Loucy (cell line): ENCODE measurements at regions not wholly inside any gene's neighbourhood (a gene's known extent, or its start where the extent isn't known, plus 50 kb on each side); places are given as distances from the start of the nearest gene placed in this dataset.

Experiments
- H2AFZ ChIP-seq: fragments of 200-600 bp; sonication (generic); 2 replicates; pipeline ENCODE4 v1.6.0; 2016; ENCODE audit warnings: antibody characterized with exemption, mild to moderate bottlenecking, low read length, moderate library complexity
- H3F3A ChIP-seq: fragments of 200-600 bp; 2 replicates; pipeline ENCODE4 v1.6.0; 2016; ENCODE audit warnings: antibody characterized with exemption, low read depth, mild to moderate bottlenecking
- H3K27me3 ChIP-seq: fragments of 200-600 bp; sonication (generic); 2 replicates; pipeline ENCODE4 v1.6.1; 2014; ENCODE audit warnings: low read length, mild to moderate bottlenecking; ENCODE audit not compliant: insufficient read depth, poor library complexity, severe bottlenecking
- H3K36me3 ChIP-seq: fragments of 200-600 bp; sonication (generic); 2 replicates; pipeline ENCODE4 v1.6.1; 2016; ENCODE audit warnings: low read length; ENCODE audit not compliant: insufficient read depth
- H3K4me1 ChIP-seq: fragments of 200-600 bp; sonication (generic); 2 replicates; pipeline ENCODE4 v1.5.1; 2014; ENCODE audit warnings: low read length, mild to moderate bottlenecking; ENCODE audit not compliant: insufficient read depth, poor library complexity, severe bottlenecking
- H3K4me2 ChIP-seq: fragments of 200-600 bp; sonication (generic); 2 replicates; pipeline ENCODE4 v1.6.0; 2014; ENCODE audit warnings: antibody characterized with exemption, low read length, low read depth, mild to moderate bottlenecking; ENCODE audit not compliant: poor library complexity, severe bottlenecking
- H3K4me3 ChIP-seq: fragments of 200-600 bp; sonication (generic); 2 replicates; pipeline ENCODE4 v1.5.1; 2014; ENCODE audit warnings: low read length, mild to moderate bottlenecking, mixed read lengths; ENCODE audit not compliant: poor library complexity, severe bottlenecking
- H3K79me2 ChIP-seq: fragments of 200-600 bp; sonication (generic); 2 replicates; pipeline ENCODE4 v1.6.1; 2014; ENCODE audit warnings: low read length; ENCODE audit not compliant: insufficient read depth
- H3K9ac ChIP-seq: fragments of 200-600 bp; sonication (generic); 2 replicates; pipeline ENCODE4 v1.6.0; 2014; ENCODE audit warnings: mild to moderate bottlenecking, low read depth, low read length, moderate library complexity; ENCODE audit not compliant: poor library complexity, severe bottlenecking
- H3K9me2 ChIP-seq: fragments of 200-600 bp; sonication (generic); replicated peaks from 2 replicates; pipeline ENCODE4 v1.6.1; 2016; ENCODE audit warnings: low read depth, low read length, mixed read lengths
- H3K9me3 ChIP-seq: fragments of 200-600 bp; sonication (generic); 2 replicates; pipeline ENCODE4 v1.6.1; 2014; ENCODE audit warnings: mild to moderate bottlenecking, antibody characterized with exemption, low read length, low read depth; ENCODE audit not compliant: insufficient read depth
- H4K20me1 ChIP-seq: fragments of 200-600 bp; sonication (generic); 2 replicates; pipeline ENCODE4 v1.6.0; 2014; ENCODE audit warnings: antibody characterized with exemption, low read length, mild to moderate bottlenecking; ENCODE audit not compliant: insufficient read depth, poor library complexity, severe bottlenecking
- CTCF ChIP-seq: fragments of 200-600 bp; sonication (generic); conservative IDR thresholded peaks from 2 replicates; pipeline ENCODE4 v1.5.1; 2014; ENCODE audit warnings: mild to moderate bottlenecking, antibody characterized with exemption, low read length
- EZH2phosphoT487 ChIP-seq: fragments of 200-600 bp; IDR thresholded peaks from 2 replicates; pipeline ENCODE4 v1.6.1; 2018; ENCODE audit warnings: antibody characterized with exemption, mild to moderate bottlenecking, moderate library complexity, borderline replicate concordance

- Histone ChIP-seq H3F3A (no peaks in the 10 kb centered on the region), H3K9me3 (no peaks in the 10 kb centered on the region), H3K4me3 (no peak overlapping the region), H3K4me2 (no peak overlapping the region), H3K4me1 (no peaks in the 10 kb centered on the region), H3K79me2 (no peaks in the 10 kb centered on the region), H3K9ac (no peak overlapping the region), H3K27me3 (no peaks in the 10 kb centered on the region), H3K36me3 (no peaks in the 10 kb centered on the region), H3K9me2 (no peaks in the 10 kb centered on the region), H2AFZ (no peak overlapping the region), H4K20me1 (no peaks in the 10 kb centered on the region)
- no peak for TF ChIP-seq CTCF
- no peak for TF ChIP-seq EZH2phosphoT487
Observed at GRCh38 chr19:30136611-30137195, 194.7 kb downstream of the URI1 start.

- H2AFZ ChIP-seq: no peak overlapping the region
- H3F3A ChIP-seq: no peaks in the 10 kb centered on the region
- H3K27me3 ChIP-seq: no peaks in the 10 kb centered on the region
- no peak for TF ChIP-seq EZH2phosphoT487
- TF ChIP-seq CTCF: no peak
- no peak overlapping the region for H3K4me2 ChIP-seq
- H3K9me2 ChIP-seq: no peaks in the 10 kb centered on the region
- H3K4me3 ChIP-seq: no peak overlapping the region
- no peaks in the 10 kb centered on the region for H3K36me3 ChIP-seq
- no peaks in the 10 kb centered on the region for H3K79me2 ChIP-seq
- no peaks in the 10 kb centered on the region for H3K4me1 ChIP-seq
- no peak overlapping the region for H3K9ac ChIP-seq
- no peaks in the 10 kb centered on the region for H3K9me3 ChIP-seq
- H4K20me1 ChIP-seq: no peaks in the 10 kb centered on the region
Observed at GRCh38 chr19:30137747-30138146, 195.7 kb downstream of the URI1 start.

- Histone ChIP-seq H3K4me1 (no peaks in the 10 kb centered on the region), H3K79me2 (no peaks in the 10 kb centered on the region), H2AFZ (no peak overlapping the region), H3K9ac (no peak overlapping the region), H3K4me3 (no peak overlapping the region), H3K9me2 (no peaks in the 10 kb centered on the region), H3F3A (no peaks in the 10 kb centered on the region), H3K27me3 (no peaks in the 10 kb centered on the region), H4K20me1 (no peaks in the 10 kb centered on the region), H3K9me3 (no peaks in the 10 kb centered on the region), H3K36me3 (no peaks in the 10 kb centered on the region), H3K4me2 (no peak overlapping the region)
- TF ChIP-seq EZH2phosphoT487 (no peak), CTCF (no peak)
Observed at GRCh38 chr19:30144242-30144758, 202.3 kb downstream of the URI1 start.
